Thoracic aorta (tissue), 2 donors: ENCODE measurements at regions not wholly inside any gene's neighbourhood (a gene's known extent, or its start where the extent isn't known, plus 50 kb on each side); places are given as distances from the start of the nearest gene placed in this dataset.

ENCODE experiments used
- ATAC-seq: fragments of 150-250 bp; one replicate; pipeline ENCODE4 v1.8.0; 2017; ENCODE audit warnings: low read depth; ENCODE audit not compliant: insufficient number of reproducible peaks, low FRiP score
- DNase-seq: peaks from one replicate; pipeline ENCODE4 v3.0.0-alpha.2; 2020; ENCODE audit warnings: low spot score
- H3K27ac ChIP-seq, 2 donors: fragments of 200-600 bp; sonication (generic); 1 replicate in 1 of 2; 2 replicates in 1 of 2; pipeline ENCODE4 v1.5.1; 2016; ENCODE audit warnings: mild to moderate bottlenecking in 2 of 2, moderate library complexity in 2 of 2
- H3K27me3 ChIP-seq: fragments of 200-600 bp; sonication (generic); replicated peaks from 2 replicates; pipeline ENCODE4 v1.6.0; 2016; ENCODE audit warnings: mild to moderate bottlenecking; ENCODE audit not compliant: insufficient read depth
- H3K36me3 ChIP-seq: fragments of 200-600 bp; sonication (generic); one replicate; pipeline ENCODE4 v1.5.1; 2016
- H3K4me1 ChIP-seq, 2 donors: fragments of 200-600 bp; sonication (generic); 1 replicate in 1 of 2; 2 replicates in 1 of 2; pipeline versions ENCODE4 v1.5.1 to v1.6.0; 2016; ENCODE audit warnings: low read depth in 2 of 2, mild to moderate bottlenecking in 1 of 2; ENCODE audit not compliant: control insufficient read depth in 1 of 2
- H3K4me3 ChIP-seq: fragments of 200-600 bp; sonication (generic); 2 replicates; pipeline ENCODE4 v1.5.1; 2016; ENCODE audit warnings: mild to moderate bottlenecking
- H3K9me3 ChIP-seq: fragments of 200-600 bp; sonication (generic); 2 replicates; pipeline ENCODE4 v1.5.1; 2016
- CTCF ChIP-seq: fragments of 200-600 bp; sonication (generic); IDR thresholded peaks from one replicate; pipeline ENCODE4 v1.5.1; 2019; ENCODE audit warnings: antibody characterized with exemption

DNA sequence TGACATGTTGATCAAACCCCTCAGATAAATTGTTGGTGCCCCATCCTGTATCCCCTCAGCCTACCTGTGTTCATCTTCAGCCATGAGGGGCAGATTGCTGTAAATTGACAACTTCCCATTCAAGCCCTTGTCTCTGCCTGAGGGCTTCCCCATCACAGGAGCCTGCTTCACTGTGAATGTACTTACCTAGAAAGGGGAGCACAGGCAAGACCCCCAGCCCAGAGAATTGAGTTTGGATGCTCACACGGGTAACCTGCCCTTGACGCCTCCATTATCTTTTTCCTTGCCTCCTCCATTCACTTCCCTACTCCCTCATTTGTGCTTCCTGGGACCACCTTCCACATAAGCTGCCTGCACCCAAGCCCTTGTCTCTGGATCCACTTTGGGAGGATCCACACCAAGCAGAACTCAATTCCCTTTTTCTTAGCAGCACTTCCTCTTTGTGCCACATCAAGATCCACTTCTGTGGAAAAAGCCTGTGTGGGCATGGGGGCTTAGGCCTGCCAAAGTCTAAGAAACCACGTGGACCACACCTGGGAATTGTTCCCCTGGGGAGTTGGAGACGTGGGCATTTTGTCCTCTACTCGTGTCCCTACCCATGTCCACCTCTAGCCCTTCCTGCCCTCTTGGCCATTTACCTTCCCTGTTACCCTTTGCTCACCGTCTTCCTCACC lies 103.4 kb upstream of the FOXA2 start:
- Histone ChIP-seq H3K27me3 (no peaks in the 10 kb centered on the region), H3K4me3 (no peak overlapping the region), H3K36me3 (no peaks in the 10 kb centered on the region), H3K27ac (no peak overlapping the region), H3K4me1 (peaks cover 0 to 5% of the 10 kb centered on the region in 2 donors), H3K9me3 (no peaks in the 10 kb centered on the region)
- DNase-seq (no peak), ATAC-seq (no peak)
- TF ChIP-seq CTCF = no peak

DNA sequence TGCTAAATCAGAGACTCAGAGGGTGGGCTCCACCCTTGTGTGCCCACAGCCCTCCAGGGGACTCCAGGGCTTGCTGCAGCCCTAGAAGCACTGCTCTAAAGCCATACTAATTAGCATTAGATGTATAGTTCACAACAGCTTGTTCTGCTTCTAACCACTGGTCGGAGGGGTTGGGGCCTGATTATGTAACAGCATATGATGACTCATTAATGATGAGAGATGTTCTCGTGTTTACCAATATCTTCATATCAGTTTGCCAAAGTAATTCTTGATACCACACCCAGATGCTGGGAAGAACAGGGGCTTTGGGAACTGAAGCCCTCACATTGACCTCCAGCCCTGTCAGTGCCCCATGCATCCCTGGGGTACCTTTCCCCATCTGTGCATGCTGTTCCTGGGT lies 104.1 kb upstream of the FOXA2 start:
- Histone ChIP-seq H3K27ac (no peak overlapping the region), H3K4me3 (no peak overlapping the region), H3K4me1 (peaks cover 0 to 5% of the 10 kb centered on the region in 2 donors), H3K9me3 (no peaks in the 10 kb centered on the region), H3K27me3 (no peaks in the 10 kb centered on the region), H3K36me3 (no peaks in the 10 kb centered on the region)
- DNase-seq (no peak), ATAC-seq (no peak)
- no peak for TF ChIP-seq CTCF

DNA sequence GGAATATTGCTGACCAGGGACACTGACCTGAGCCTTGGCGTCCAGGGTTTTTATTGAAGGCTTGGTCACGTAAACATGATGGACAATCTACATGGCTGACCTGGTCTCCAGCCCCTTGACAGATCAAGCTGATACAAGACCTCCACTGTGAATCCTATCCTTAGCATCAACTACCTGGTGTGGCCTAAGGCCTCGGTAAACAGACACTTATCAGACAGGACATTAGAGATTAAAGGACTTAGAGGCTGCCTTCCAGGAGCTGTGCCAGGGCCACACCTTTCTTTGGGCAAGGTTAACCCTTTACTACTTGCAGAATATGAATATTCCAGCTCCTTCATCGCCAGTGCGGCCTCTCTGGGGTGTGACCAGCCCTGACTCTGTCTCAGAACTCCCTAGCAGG lies 104.9 kb upstream of the FOXA2 start:
- H3K27me3 ChIP-seq = no peaks in the 10 kb centered on the region
- H3K36me3 ChIP-seq = no peaks in the 10 kb centered on the region
- ATAC-seq (no peak), DNase-seq (no peak)
- no peak overlapping the region for H3K27ac ChIP-seq
- no peak for TF ChIP-seq CTCF
- H3K4me1 ChIP-seq = peaks cover 0 to 5% of the 10 kb centered on the region in 2 donors
- no peak overlapping the region for H3K4me3 ChIP-seq
- no peaks in the 10 kb centered on the region for H3K9me3 ChIP-seq

- H3K36me3 ChIP-seq = no peaks in the 10 kb centered on the region
Observed at GRCh38 chr20:22690000-22690399, 105.6 kb upstream of the FOXA2 start.

GRCh38 chr20:22690616-22691179 lies 106.3 kb upstream of the FOXA2 start:
- Histone ChIP-seq H3K27me3 (no peaks in the 10 kb centered on the region), H3K27ac (no peak overlapping the region), H3K4me3 (no peak overlapping the region), H3K4me1 (peaks cover 0 to 18% of the 10 kb centered on the region in 2 donors), H3K9me3 (no peaks in the 10 kb centered on the region), H3K36me3 (no peaks in the 10 kb centered on the region)
- no peak for ATAC-seq
- no peak for DNase-seq
- TF ChIP-seq CTCF = no peak

More at GRCh38 chr20:22690000-22690399, 105.6 kb upstream of the FOXA2 start:
- no peak overlapping the region for H3K27ac ChIP-seq
- DNase-seq (no peak), ATAC-seq (no peak)
- no peak overlapping the region for H3K4me3 ChIP-seq
- TF ChIP-seq CTCF = no peak
- H3K27me3 ChIP-seq = no peaks in the 10 kb centered on the region
- H3K4me1 ChIP-seq = peaks cover 0 to 11% of the 10 kb centered on the region in 2 donors
- no peaks in the 10 kb centered on the region for H3K9me3 ChIP-seq
